MM.1S (cell line): ENCODE measurements at regions not wholly inside any gene's neighbourhood (a gene's known extent, or its start where the extent isn't known, plus 50 kb on each side); places are given as distances from the start of the nearest gene placed in this dataset.

Source experiments
- CTCF ChIP-seq: fragments of 300-600 bp; sonication (generic); IDR thresholded peaks from 2 replicates; pipeline ENCODE4 v1.5.1; 2016; ENCODE audit warnings: antibody characterized with exemption, low read length, mixed read lengths
- EZH2 ChIP-seq: fragments of 300-600 bp; sonication (generic); optimal IDR thresholded peaks from 2 replicates; pipeline ENCODE3; 2017; ENCODE audit warnings: low read depth, mild to moderate bottlenecking, antibody characterized with exemption, low read length, mixed read lengths

- TF ChIP-seq EZH2 = no peak
- TF ChIP-seq CTCF = no peak
Observed at GRCh38 chr1:56268519-56269140, 310.7 kb downstream of the PLPP3 start.
